ENCODE measurements at regions not wholly inside any gene's neighbourhood (a gene's known extent, or its start where the extent isn't known, plus 50 kb on each side); places are given as distances from the start of the nearest gene placed in this dataset.
"Not testable (repeated sequence)": the region's sequence is repeated elsewhere in the genome, so short reads cannot be mapped to it uniquely, and the experiment has no call there.

- 89% methylated on average over 14 of the region's 14 CpGs; no CpG with 5 or more reads in 1 of the 2 experiments for WGBS, 2 experiments (ENCODE audit: extremely low coverage in 1 of 2, insufficient coverage in 1 of 2, insufficient read length in 1 of 2, insufficient replicate concordance in 2 of 2, low coverage in 1 of 2, low lambda C conversion rate in 2 of 2, missing lambda C conversion rate in 1 of 2)
- H3K18ac ChIP-seq (ENCODE audit: extremely low read depth, low read length); H3K27me3 ChIP-seq (replicated peaks in 1 of 4; ENCODE audit: control insufficient read depth in 3 of 4, extremely low read depth in 1 of 4, insufficient read depth in 3 of 4, low read length in 3 of 4); H2BK20ac ChIP-seq (ENCODE audit: low read length); H3K4me2 ChIP-seq (ENCODE audit: insufficient read depth in 1 of 2, low read depth in 2 of 2, low read length in 2 of 2); H3K4me1 ChIP-seq (replicated peaks in 1 of 4; ENCODE audit: control insufficient read depth in 3 of 4, insufficient read depth in 4 of 4, low read length in 3 of 4); H4K5ac ChIP-seq (ENCODE audit: insufficient read length, low read depth, low read length); H3K27ac ChIP-seq (ENCODE audit: low read depth, low read length); H2AFZ ChIP-seq (ENCODE audit: low read length); H3K79me1 ChIP-seq (ENCODE audit: low read depth, low read length); H2AK5ac ChIP-seq (ENCODE audit: low read depth, low read length); H2BK5ac ChIP-seq (ENCODE audit: low read depth, low read length); H3K4ac ChIP-seq (replicated peaks; ENCODE audit: insufficient read length, low read depth, low read length); H3K14ac ChIP-seq (ENCODE audit: insufficient read length); H3K56ac ChIP-seq (replicated peaks; ENCODE audit: insufficient read length, low read depth, low read length); H3K36me3 ChIP-seq (ENCODE audit: control insufficient read depth in 2 of 4, insufficient read depth in 4 of 4, low read length in 3 of 4); H3K23me2 ChIP-seq (ENCODE audit: low read depth, low read length); H2BK15ac ChIP-seq (ENCODE audit: low read length); H2BK12ac ChIP-seq (ENCODE audit: low read depth, low read length); H4K91ac ChIP-seq (replicated peaks; ENCODE audit: insufficient read length, low read length); H3K23ac ChIP-seq (ENCODE audit: insufficient read length); H2BK120ac ChIP-seq (replicated peaks; ENCODE audit: low read depth, low read length); CTCF ChIA-PET (ENCODE audit: partially characterized antibody); DNase-seq (ENCODE audit: low read depth in 1 of 2, low spot score in 2 of 2); H3K9ac ChIP-seq (replicated peaks in 1 of 4; ENCODE audit: extremely low read depth in 1 of 4, low read depth in 3 of 4, low read length in 3 of 4); H4K20me1 ChIP-seq (replicated peaks in 1 of 2; ENCODE audit: control insufficient read depth in 1 of 2, insufficient read depth in 2 of 2, low read length in 2 of 2); H3K79me2 ChIP-seq (ENCODE audit: control insufficient read depth in 1 of 2, insufficient read depth in 2 of 2, low read length in 2 of 2); FAIRE-seq; H3K4me3 ChIP-seq (ENCODE audit: extremely low read depth in 1 of 4, insufficient read depth in 2 of 4, low read depth in 3 of 4, low read length in 4 of 4); POLR2A ChIA-PET (ENCODE audit: partially characterized antibody); H4K8ac ChIP-seq (ENCODE audit: extremely low read depth, insufficient read depth, low read length): not testable (repeated sequence)
- H3K9me3 ChIP-seq (ENCODE audit: insufficient read depth in 2 of 2, low read depth in 1 of 2, low read length in 1 of 2) = peaks cover 72 to 83% of the 10 kb centered on the region in 2 experiments
Observed at GRCh38 chr22:11574231-11574630, 3953.8 kb upstream of the OR11H1 start.

- WGBS, 2 experiments (ENCODE audit: extremely low coverage in 1 of 2, insufficient coverage in 1 of 2, insufficient read length in 1 of 2, insufficient replicate concordance in 2 of 2, low coverage in 1 of 2, low lambda C conversion rate in 2 of 2, missing lambda C conversion rate in 1 of 2) = 66% methylated on average over 4 of the region's 4 CpGs; no CpG with 5 or more reads in 1 of the 2 experiments
- H3K79me2 ChIP-seq (ENCODE audit: control insufficient read depth in 1 of 2, insufficient read depth in 2 of 2, low read length in 2 of 2); H4K8ac ChIP-seq (ENCODE audit: extremely low read depth, insufficient read depth, low read length); H2BK20ac ChIP-seq (ENCODE audit: low read length); H2AFZ ChIP-seq (ENCODE audit: low read length); H2BK120ac ChIP-seq (replicated peaks; ENCODE audit: low read depth, low read length); H3K4me1 ChIP-seq (replicated peaks in 1 of 4; ENCODE audit: control insufficient read depth in 3 of 4, insufficient read depth in 4 of 4, low read length in 3 of 4); FAIRE-seq; H3K36me3 ChIP-seq (ENCODE audit: control insufficient read depth in 2 of 4, insufficient read depth in 4 of 4, low read length in 3 of 4); H3K27ac ChIP-seq (ENCODE audit: low read depth, low read length); H3K9ac ChIP-seq (replicated peaks in 1 of 4; ENCODE audit: extremely low read depth in 1 of 4, low read depth in 3 of 4, low read length in 3 of 4); H2AK5ac ChIP-seq (ENCODE audit: low read depth, low read length); H3K56ac ChIP-seq (replicated peaks; ENCODE audit: insufficient read length, low read depth, low read length); H2BK12ac ChIP-seq (ENCODE audit: low read depth, low read length); H2BK5ac ChIP-seq (ENCODE audit: low read depth, low read length); H3K4me2 ChIP-seq (ENCODE audit: insufficient read depth in 1 of 2, low read depth in 2 of 2, low read length in 2 of 2); H3K23ac ChIP-seq (ENCODE audit: insufficient read length); H4K20me1 ChIP-seq (replicated peaks in 1 of 2; ENCODE audit: control insufficient read depth in 1 of 2, insufficient read depth in 2 of 2, low read length in 2 of 2); CTCF ChIA-PET (ENCODE audit: partially characterized antibody); H3K18ac ChIP-seq (ENCODE audit: extremely low read depth, low read length); H3K79me1 ChIP-seq (ENCODE audit: low read depth, low read length); H3K14ac ChIP-seq (ENCODE audit: insufficient read length); H3K27me3 ChIP-seq (replicated peaks in 1 of 4; ENCODE audit: control insufficient read depth in 3 of 4, extremely low read depth in 1 of 4, insufficient read depth in 3 of 4, low read length in 3 of 4); H3K23me2 ChIP-seq (ENCODE audit: low read depth, low read length); H4K5ac ChIP-seq (ENCODE audit: insufficient read length, low read depth, low read length); H3K4ac ChIP-seq (replicated peaks; ENCODE audit: insufficient read length, low read depth, low read length); DNase-seq (ENCODE audit: low read depth in 1 of 2, low spot score in 2 of 2); POLR2A ChIA-PET (ENCODE audit: partially characterized antibody); H4K91ac ChIP-seq (replicated peaks; ENCODE audit: insufficient read length, low read length); H3K4me3 ChIP-seq (ENCODE audit: extremely low read depth in 1 of 4, insufficient read depth in 2 of 4, low read depth in 3 of 4, low read length in 4 of 4); H2BK15ac ChIP-seq (ENCODE audit: low read length): not testable (repeated sequence)
- H3K9me3 ChIP-seq (ENCODE audit: insufficient read depth in 2 of 2, low read depth in 1 of 2, low read length in 1 of 2) = peaks cover 72 to 83% of the 10 kb centered on the region in 2 experiments
Observed at GRCh38 chr22:11574659-11575058, 3953.3 kb upstream of the OR11H1 start.

Data from H1 (cell line).